Bronchial epithelial cell (primary cell): ENCODE measurements at regions not wholly inside any gene's neighbourhood (a gene's known extent, or its start where the extent isn't known, plus 50 kb on each side); places are given as distances from the start of the nearest gene placed in this dataset.

ENCODE experiments used
- DNase-seq: peaks from one replicate; pipeline ENCODE4 v3.0.0-alpha.2; 2010; ENCODE audit warnings: low read depth
- FAIRE-seq: peaks from 2 replicates; lab custom pipeline; 2011; peaks lifted over from hg19 to GRCh38; lab: Jason Lieb, UNC
- H3K27me3 ChIP-seq: 2 replicates; pipeline ENCODE4 v1.5.1; 2011; ENCODE audit warnings: low read length; ENCODE audit not compliant: control insufficient read depth, insufficient read depth
- H3K36me3 ChIP-seq: 2 replicates; pipeline ENCODE4 v1.5.1; 2011; ENCODE audit warnings: low read length; ENCODE audit not compliant: control insufficient read depth, insufficient read depth
- H3K4me3 ChIP-seq: 2 replicates; pipeline ENCODE4 v1.5.1; 2011; ENCODE audit warnings: mild to moderate bottlenecking, low read depth, low read length, control low read depth
- TF ChIP-seq, protein P1 (sequence below): IDR thresholded peaks from 2 replicates; pipeline ENCODE4 v1.5.1; 2011; ENCODE audit warnings: mild to moderate bottlenecking, moderate library complexity, low read length, control low read depth, inconsistent platforms; ENCODE audit not compliant: insufficient read depth, severe bottlenecking

- no peaks in the 10 kb centered on the region for H3K27me3 ChIP-seq
- FAIRE-seq (no peak), DNase-seq (no peak)
- H3K4me3 ChIP-seq: no peak overlapping the region
- TF ChIP-seq, protein P1, sequence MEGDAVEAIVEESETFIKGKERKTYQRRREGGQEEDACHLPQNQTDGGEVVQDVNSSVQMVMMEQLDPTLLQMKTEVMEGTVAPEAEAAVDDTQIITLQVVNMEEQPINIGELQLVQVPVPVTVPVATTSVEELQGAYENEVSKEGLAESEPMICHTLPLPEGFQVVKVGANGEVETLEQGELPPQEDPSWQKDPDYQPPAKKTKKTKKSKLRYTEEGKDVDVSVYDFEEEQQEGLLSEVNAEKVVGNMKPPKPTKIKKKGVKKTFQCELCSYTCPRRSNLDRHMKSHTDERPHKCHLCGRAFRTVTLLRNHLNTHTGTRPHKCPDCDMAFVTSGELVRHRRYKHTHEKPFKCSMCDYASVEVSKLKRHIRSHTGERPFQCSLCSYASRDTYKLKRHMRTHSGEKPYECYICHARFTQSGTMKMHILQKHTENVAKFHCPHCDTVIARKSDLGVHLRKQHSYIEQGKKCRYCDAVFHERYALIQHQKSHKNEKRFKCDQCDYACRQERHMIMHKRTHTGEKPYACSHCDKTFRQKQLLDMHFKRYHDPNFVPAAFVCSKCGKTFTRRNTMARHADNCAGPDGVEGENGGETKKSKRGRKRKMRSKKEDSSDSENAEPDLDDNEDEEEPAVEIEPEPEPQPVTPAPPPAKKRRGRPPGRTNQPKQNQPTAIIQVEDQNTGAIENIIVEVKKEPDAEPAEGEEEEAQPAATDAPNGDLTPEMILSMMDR: no peak
- H3K36me3 ChIP-seq: no peaks in the 10 kb centered on the region
Measured at GRCh38 chr10:9238041-9238440, 1183.6 kb downstream of the GATA3 start.

- H3K4me3 ChIP-seq: no peak overlapping the region
- H3K36me3 ChIP-seq: no peaks in the 10 kb centered on the region
- H3K27me3 ChIP-seq: no peaks in the 10 kb centered on the region
- DNase-seq: no peak
- TF ChIP-seq, protein P1: no peak
- FAIRE-seq: no peak
Measured at GRCh38 chr10:9239298-9239697, 1184.8 kb downstream of the GATA3 start.

DNA sequence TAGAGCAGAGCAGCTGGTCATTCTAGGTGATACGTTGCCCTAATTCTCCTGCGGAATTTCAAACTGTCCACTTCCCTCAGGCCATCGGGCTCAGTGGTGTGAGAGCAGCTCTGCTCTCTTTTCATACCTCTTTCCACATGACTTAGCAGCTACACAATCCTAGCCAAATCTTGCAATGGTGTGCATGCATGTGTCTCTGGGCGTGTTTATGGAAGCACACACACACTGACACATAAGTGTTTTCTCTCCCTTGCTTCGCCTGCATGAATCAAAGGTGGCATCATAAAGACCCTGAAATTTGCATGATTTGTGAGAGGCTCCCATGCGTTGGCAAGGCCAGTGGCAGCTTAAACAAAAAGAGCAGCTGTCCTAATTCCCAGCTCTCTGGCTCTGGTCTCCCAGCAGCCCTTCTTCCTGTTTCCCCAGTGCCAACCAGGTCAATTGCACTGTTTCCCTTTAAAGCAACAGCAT, 1189.5 kb downstream of the GATA3 start:
- no peaks in the 10 kb centered on the region for H3K27me3 ChIP-seq
- FAIRE-seq: no peak
- no peaks in the 10 kb centered on the region for H3K36me3 ChIP-seq
- TF ChIP-seq, protein P1: no peak
- H3K4me3 ChIP-seq: no peak overlapping the region
- no peak for DNase-seq

GRCh38 chr10:9244864-9245263, 1190.4 kb downstream of the GATA3 start:
- DNase-seq (no peak), FAIRE-seq (no peak)
- TF ChIP-seq, protein P1: no peak
- Histone ChIP-seq H3K27me3 (no peaks in the 10 kb centered on the region), H3K36me3 (no peaks in the 10 kb centered on the region), H3K4me3 (no peak overlapping the region)

DNA sequence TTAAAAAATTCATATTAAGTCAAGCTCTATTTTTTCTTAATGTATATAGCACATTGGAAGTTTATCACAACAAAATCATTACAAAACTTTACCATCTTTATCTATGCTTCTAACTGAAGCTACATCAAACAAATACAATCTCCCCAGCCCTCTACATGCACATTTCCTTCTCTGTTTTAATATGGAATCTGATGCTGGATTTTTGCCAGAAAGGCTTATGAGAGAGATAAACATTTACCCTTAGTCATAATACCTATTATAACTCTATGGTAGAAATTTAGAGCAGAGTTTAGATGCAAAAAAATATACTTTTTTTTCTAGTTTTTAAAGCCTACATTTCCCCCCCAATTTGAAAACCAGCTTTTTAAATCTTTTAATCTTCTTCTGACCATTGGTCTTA, 1198.6 kb downstream of the GATA3 start:
- TF ChIP-seq, protein P1: no peak
- Histone ChIP-seq H3K27me3 (no peaks in the 10 kb centered on the region), H3K36me3 (no peaks in the 10 kb centered on the region), H3K4me3 (no peak overlapping the region)
- peak; percentile 19 for DNase-seq
- FAIRE-seq: no peak

DNA sequence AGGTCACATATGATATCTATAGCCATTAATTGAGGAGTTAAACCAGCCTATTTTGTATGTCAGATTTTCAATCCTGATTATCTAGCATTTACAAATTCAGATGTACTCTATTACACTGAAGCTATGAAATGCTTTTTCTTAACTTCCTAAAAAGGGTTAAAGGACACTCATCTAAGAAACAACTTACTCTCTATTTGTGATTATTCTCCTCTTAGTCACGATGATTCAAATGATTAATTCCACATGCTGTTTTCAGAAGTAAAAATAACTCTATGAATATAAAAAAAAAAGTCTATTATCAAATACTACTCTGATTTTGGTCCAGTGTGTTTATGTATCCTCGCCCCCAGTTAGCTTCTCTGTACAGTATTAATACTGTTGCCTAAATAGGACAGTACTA, 1199.9 kb downstream of the GATA3 start:
- H3K36me3 ChIP-seq: no peaks in the 10 kb centered on the region
- H3K27me3 ChIP-seq: no peaks in the 10 kb centered on the region
- DNase-seq: peak; percentile 20
- no peak for FAIRE-seq
- TF ChIP-seq, protein P1: no peak
- H3K4me3 ChIP-seq: no peak overlapping the region
